Activated naive CD8-positive, alpha-beta T cell treated with anti-CD3 and anti-CD28 coated beads for 36 hours (primary cell): ENCODE measurements at regions not wholly inside any gene's neighbourhood (a gene's known extent, or its start where the extent isn't known, plus 50 kb on each side); places are given as distances from the start of the nearest gene placed in this dataset.
A peak's percentile ranks its signal among the peaks of the same experiment; 100 is the strongest.

Experiments used
- DNase-seq: peaks from one replicate; pipeline ENCODE4 v3.0.0; 2021
- H3K27ac Mint-ChIP-seq: one replicate; pipeline ENCODE4 v1.8.0; 2022; ENCODE audit warnings: mild to moderate bottlenecking, moderate library complexity, mixed read lengths
- H3K27me3 Mint-ChIP-seq: one replicate; pipeline ENCODE4 v1.8.0; 2022; ENCODE audit warnings: mild to moderate bottlenecking, mixed read lengths
- H3K36me3 Mint-ChIP-seq: one replicate; pipeline ENCODE4 v1.8.0; 2021; ENCODE audit warnings: mild to moderate bottlenecking, mixed read lengths
- H3K4me1 Mint-ChIP-seq: one replicate; pipeline ENCODE4 v1.8.0; 2021; ENCODE audit warnings: mixed read lengths
- H3K4me3 Mint-ChIP-seq: one replicate; pipeline ENCODE4 v1.8.0; 2022; ENCODE audit warnings: mild to moderate bottlenecking, moderate library complexity, mixed read lengths
- H3K9me3 Mint-ChIP-seq: one replicate; pipeline ENCODE4 v1.8.0; 2022; ENCODE audit warnings: mixed read lengths

GRCh38 chrX:15143825-15144121 is 126.1 kb downstream of the ASB9 start:
- H3K9me3 Mint-ChIP-seq = peaks cover 2% of the 10 kb centered on the region
- no peak overlapping the region for H3K27ac Mint-ChIP-seq
- H3K4me3 Mint-ChIP-seq = no peak overlapping the region
- no peaks in the 10 kb centered on the region for H3K27me3 Mint-ChIP-seq
- no peak for DNase-seq
- peaks cover 16% of the 10 kb centered on the region for H3K4me1 Mint-ChIP-seq
- H3K36me3 Mint-ChIP-seq = no peaks in the 10 kb centered on the region

GRCh38 chrX:15143050-15143824 is 126.6 kb downstream of the ASB9 start:
- DNase-seq = peak; percentile 46
- Mint-ChIP-seq H3K27ac (peak overlapping the region; percentile 78), H3K4me1 (peaks cover 16% of the 10 kb centered on the region), H3K9me3 (peaks cover 2% of the 10 kb centered on the region), H3K27me3 (no peaks in the 10 kb centered on the region), H3K4me3 (peak overlapping the region; percentile 51), H3K36me3 (no peaks in the 10 kb centered on the region)

- Mint-ChIP-seq H3K4me3 (peak overlapping the region; percentile 48), H3K27me3 (no peaks in the 10 kb centered on the region), H3K4me1 (peaks cover 16% of the 10 kb centered on the region), H3K36me3 (no peaks in the 10 kb centered on the region), H3K27ac (peak overlapping the region; percentile 78), H3K9me3 (peaks cover 2% of the 10 kb centered on the region)
- DNase-seq = no peak
These were observed 127.7 kb downstream of the ASB9 start for GRCh38 chrX:15142084-15142715.

GRCh38 chrX:15136795-15137194 is 133.1 kb downstream of the ASB9 start:
- peaks cover 2% of the 10 kb centered on the region for H3K36me3 Mint-ChIP-seq
- peaks cover 2% of the 10 kb centered on the region for H3K9me3 Mint-ChIP-seq
- H3K4me1 Mint-ChIP-seq = peaks cover under 1% of the 10 kb centered on the region
- no peak overlapping the region for H3K27ac Mint-ChIP-seq
- no peak for DNase-seq
- no peaks in the 10 kb centered on the region for H3K27me3 Mint-ChIP-seq
- no peak overlapping the region for H3K4me3 Mint-ChIP-seq

- no peaks in the 10 kb centered on the region for H3K9me3 Mint-ChIP-seq
- no peaks in the 10 kb centered on the region for H3K27me3 Mint-ChIP-seq
- H3K4me3 Mint-ChIP-seq = no peak overlapping the region
- peaks cover 2% of the 10 kb centered on the region for H3K36me3 Mint-ChIP-seq
- no peak for DNase-seq
- no peak overlapping the region for H3K27ac Mint-ChIP-seq
- H3K4me1 Mint-ChIP-seq = peaks cover 9% of the 10 kb centered on the region
These were observed 140.5 kb downstream of the ASB9 start for GRCh38 chrX:15129412-15129811.

GRCh38 chrX:15128861-15129260 is 141.0 kb downstream of the ASB9 start:
- peaks cover 9% of the 10 kb centered on the region for H3K4me1 Mint-ChIP-seq
- peaks cover 2% of the 10 kb centered on the region for H3K36me3 Mint-ChIP-seq
- H3K27me3 Mint-ChIP-seq = no peaks in the 10 kb centered on the region
- no peak for DNase-seq
- no peak overlapping the region for H3K4me3 Mint-ChIP-seq
- no peaks in the 10 kb centered on the region for H3K9me3 Mint-ChIP-seq
- H3K27ac Mint-ChIP-seq = no peak overlapping the region

- no peaks in the 10 kb centered on the region for H3K9me3 Mint-ChIP-seq
- DNase-seq = no peak
- H3K4me1 Mint-ChIP-seq = peaks cover 9% of the 10 kb centered on the region
- no peak overlapping the region for H3K27ac Mint-ChIP-seq
- no peak overlapping the region for H3K4me3 Mint-ChIP-seq
- no peaks in the 10 kb centered on the region for H3K27me3 Mint-ChIP-seq
- H3K36me3 Mint-ChIP-seq = no peaks in the 10 kb centered on the region
These were observed 142.9 kb downstream of the ASB9 start for GRCh38 chrX:15127010-15127409.

GRCh38 chrX:15116900-15117299 is 153.0 kb downstream of the ASB9 start:
- no peak for DNase-seq
- no peak overlapping the region for H3K27ac Mint-ChIP-seq
- no peaks in the 10 kb centered on the region for H3K9me3 Mint-ChIP-seq
- no peaks in the 10 kb centered on the region for H3K4me1 Mint-ChIP-seq
- H3K4me3 Mint-ChIP-seq = no peak overlapping the region
- no peaks in the 10 kb centered on the region for H3K27me3 Mint-ChIP-seq
- H3K36me3 Mint-ChIP-seq = no peaks in the 10 kb centered on the region

GRCh38 chrX:15114743-15115566 is 154.9 kb downstream of the ASB9 start:
- Mint-ChIP-seq H3K36me3 (no peaks in the 10 kb centered on the region), H3K27me3 (no peaks in the 10 kb centered on the region), H3K9me3 (no peaks in the 10 kb centered on the region), H3K4me3 (no peak overlapping the region), H3K4me1 (no peaks in the 10 kb centered on the region), H3K27ac (no peak overlapping the region)
- DNase-seq = no peak

GRCh38 chrX:15107367-15107988 is 162.4 kb downstream of the ASB9 start:
- no peak for DNase-seq
- Mint-ChIP-seq H3K27ac (no peak overlapping the region), H3K9me3 (no peaks in the 10 kb centered on the region), H3K4me3 (no peak overlapping the region), H3K27me3 (no peaks in the 10 kb centered on the region), H3K36me3 (no peaks in the 10 kb centered on the region), H3K4me1 (peaks cover 8% of the 10 kb centered on the region)

- no peaks in the 10 kb centered on the region for H3K36me3 Mint-ChIP-seq
- DNase-seq = no peak
- no peaks in the 10 kb centered on the region for H3K4me1 Mint-ChIP-seq
- H3K4me3 Mint-ChIP-seq = no peak overlapping the region
- no peaks in the 10 kb centered on the region for H3K9me3 Mint-ChIP-seq
- H3K27ac Mint-ChIP-seq = no peak overlapping the region
- H3K27me3 Mint-ChIP-seq = peaks cover 4% of the 10 kb centered on the region
These were observed 171.4 kb downstream of the ASB9 start for GRCh38 chrX:15098505-15098904.

- H3K9me3 Mint-ChIP-seq = no peaks in the 10 kb centered on the region
- DNase-seq = no peak
- H3K4me1 Mint-ChIP-seq = no peaks in the 10 kb centered on the region
- no peak overlapping the region for H3K27ac Mint-ChIP-seq
- no peaks in the 10 kb centered on the region for H3K27me3 Mint-ChIP-seq
- H3K4me3 Mint-ChIP-seq = no peak overlapping the region
- no peaks in the 10 kb centered on the region for H3K36me3 Mint-ChIP-seq
These were observed 182.1 kb downstream of the ASB9 start for GRCh38 chrX:15087747-15088146.

- Mint-ChIP-seq H3K27ac (no peak overlapping the region), H3K4me3 (no peak overlapping the region), H3K9me3 (no peaks in the 10 kb centered on the region), H3K27me3 (peaks cover 7% of the 10 kb centered on the region), H3K4me1 (peaks cover 1% of the 10 kb centered on the region), H3K36me3 (no peaks in the 10 kb centered on the region)
- no peak for DNase-seq
These were observed 196.6 kb downstream of the ASB9 start for GRCh38 chrX:15073313-15073712.

GRCh38 chrX:15072880-15073279 is 197.0 kb downstream of the ASB9 start:
- peaks cover 1% of the 10 kb centered on the region for H3K4me1 Mint-ChIP-seq
- no peak for DNase-seq
- H3K27ac Mint-ChIP-seq = no peak overlapping the region
- peaks cover 7% of the 10 kb centered on the region for H3K27me3 Mint-ChIP-seq
- no peaks in the 10 kb centered on the region for H3K9me3 Mint-ChIP-seq
- H3K4me3 Mint-ChIP-seq = no peak overlapping the region
- H3K36me3 Mint-ChIP-seq = no peaks in the 10 kb centered on the region

GRCh38 chrX:15072259-15072658 is 197.6 kb downstream of the ASB9 start:
- Mint-ChIP-seq H3K27ac (no peak overlapping the region), H3K9me3 (no peaks in the 10 kb centered on the region), H3K4me1 (peaks cover 1% of the 10 kb centered on the region), H3K27me3 (peaks cover 7% of the 10 kb centered on the region), H3K36me3 (no peaks in the 10 kb centered on the region), H3K4me3 (no peak overlapping the region)
- no peak for DNase-seq
